ENCODE measurements at regions not wholly inside any gene's neighbourhood (a gene's known extent, or its start where the extent isn't known, plus 50 kb on each side); places are given as distances from the start of the nearest gene placed in this dataset.
"Not testable (repeated sequence)": the region's sequence is repeated elsewhere in the genome, so short reads cannot be mapped to it uniquely, and the experiment has no call there.

DNA sequence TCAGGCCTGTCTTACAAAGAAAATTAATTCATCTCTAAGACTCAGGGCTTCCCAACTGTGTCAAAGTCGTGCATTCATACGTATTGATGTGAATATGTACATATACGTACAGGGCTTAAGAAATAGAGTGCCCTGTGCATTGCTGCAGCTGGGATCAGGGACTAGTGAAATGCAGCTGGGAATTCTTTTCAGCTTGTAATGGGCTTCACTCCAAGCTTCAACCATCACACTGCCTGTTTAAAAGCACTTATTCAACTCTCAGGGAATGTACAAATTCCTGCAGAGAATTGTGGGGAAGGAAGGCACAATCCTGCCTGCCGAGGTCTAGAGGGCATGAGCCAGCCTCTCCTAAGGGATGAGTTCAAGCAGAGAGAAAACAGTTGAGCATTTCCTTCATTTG, 59.6 kb upstream of the MAN2A1 start:
- DNase-seq = no peak

DNA sequence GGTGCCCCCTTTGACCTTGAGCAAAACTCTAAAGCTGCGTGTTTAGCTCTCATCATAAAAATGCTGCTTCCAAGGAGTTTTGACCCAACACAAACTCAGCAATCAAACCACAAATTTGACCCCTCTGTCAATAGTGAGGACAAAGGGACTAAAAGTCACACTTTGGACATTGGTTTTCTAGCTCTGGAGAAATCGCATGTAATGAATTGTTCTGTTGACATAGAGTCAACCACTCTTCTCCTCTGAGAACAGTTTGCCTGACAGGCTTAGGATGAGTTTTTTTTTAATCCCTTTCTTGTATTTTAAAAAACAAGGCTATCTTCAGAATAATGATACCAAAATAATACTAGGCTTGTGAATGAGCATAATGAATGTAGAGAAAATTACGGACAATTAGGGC, 61.1 kb upstream of the MAN2A1 start:
- no peak for DNase-seq

DNA sequence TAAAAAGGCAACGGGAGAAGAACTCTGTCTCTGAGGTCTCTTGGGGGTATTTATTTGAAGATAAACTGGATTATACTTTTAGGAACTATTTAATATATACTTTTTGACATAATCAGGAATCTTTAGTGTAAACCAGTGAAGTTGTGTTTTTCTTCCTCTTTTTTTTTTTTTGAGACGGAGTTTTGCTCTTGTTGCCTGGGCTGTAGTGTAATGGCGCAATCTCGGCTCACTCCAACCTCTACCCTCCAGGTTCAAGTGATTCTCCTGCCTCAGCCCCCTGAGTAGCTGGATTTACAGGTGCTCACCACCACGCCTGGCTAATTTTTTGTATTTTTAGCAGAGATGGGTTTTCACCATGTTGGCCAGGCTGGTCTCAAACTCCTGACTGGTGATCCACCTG, 68.5 kb upstream of the MAN2A1 start:
- DNase-seq = not testable (repeated sequence)

DNA sequence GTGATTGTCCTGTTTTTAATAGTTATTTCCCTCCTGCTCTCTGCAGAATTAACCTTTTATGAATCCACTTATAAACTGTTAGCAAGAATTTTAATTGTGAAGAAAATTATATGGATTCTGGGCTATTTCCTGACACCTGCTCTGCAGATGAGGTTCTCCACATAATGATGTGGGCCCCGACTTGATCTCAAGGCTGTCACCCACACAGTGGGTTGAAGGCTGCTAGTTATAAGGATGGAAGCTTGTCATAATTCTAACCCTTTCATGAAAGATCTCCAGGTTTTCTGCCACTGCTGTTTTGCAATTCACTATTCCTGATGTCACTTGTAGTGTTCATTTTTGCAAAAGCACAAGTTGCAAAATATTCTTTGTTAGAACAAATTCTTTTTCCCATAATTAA, 69.1 kb upstream of the MAN2A1 start:
- DNase-seq = no peak

DNA sequence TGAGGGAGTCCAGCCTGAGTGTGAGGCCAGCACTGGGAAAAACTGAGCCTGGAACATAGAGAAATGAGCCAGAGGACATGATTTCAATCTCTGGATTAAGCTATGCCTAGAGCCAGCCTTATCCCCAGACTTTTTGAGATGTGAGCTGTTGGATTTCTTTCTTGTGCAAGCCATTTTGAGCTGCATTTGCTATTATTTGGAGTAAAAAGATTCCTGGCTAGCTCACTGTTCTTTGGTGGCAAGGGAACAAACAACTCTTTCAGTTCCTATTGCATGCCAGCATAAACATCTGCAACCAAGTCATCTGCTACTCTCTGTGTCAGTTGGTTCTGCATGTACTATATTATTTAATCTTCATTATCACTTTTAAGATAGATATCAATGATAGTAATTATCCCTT, 70.1 kb upstream of the MAN2A1 start:
- no peak for DNase-seq

DNA sequence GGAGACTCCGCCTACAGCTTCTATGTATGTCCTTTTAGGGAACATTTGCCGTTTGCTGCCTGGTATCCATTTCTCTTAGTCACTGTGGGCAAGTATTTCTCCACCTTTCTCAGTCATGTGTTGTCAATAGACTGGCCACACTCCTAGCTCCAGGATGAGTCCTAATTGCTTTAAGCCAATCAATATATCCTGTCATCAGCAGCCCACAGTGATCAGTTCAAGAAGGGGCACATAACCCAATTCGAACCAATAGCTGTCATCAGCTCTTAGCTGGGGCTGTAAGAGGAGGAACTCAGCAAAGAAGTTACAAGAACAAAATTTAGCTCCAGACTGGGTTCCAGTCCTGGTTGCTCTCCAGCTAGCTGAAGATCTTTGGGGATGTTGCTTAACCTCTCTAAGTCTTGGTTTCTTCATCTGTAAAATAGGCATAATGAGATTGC, 70.7 kb upstream of the MAN2A1 start:
- no peak for DNase-seq

DNA sequence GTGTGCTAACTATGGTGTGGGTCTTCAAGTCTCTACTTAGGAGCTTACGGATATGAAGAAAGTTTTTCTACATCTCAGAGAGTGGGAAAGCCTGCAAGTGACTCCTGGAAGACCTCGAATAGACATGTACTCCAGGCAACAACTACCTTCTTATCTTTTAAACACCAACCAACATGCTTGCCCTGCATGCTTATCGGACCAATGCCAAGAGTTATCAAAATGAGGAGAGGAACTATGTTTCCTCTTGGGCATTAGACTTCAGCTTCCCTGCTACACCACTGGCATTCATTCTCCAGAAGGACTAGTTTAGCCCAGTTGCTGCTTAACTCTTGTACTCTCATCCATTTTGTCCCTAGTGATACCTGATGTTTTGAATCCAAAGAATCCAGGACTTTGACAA, 74.7 kb upstream of the MAN2A1 start:
- DNase-seq = no peak

DNA sequence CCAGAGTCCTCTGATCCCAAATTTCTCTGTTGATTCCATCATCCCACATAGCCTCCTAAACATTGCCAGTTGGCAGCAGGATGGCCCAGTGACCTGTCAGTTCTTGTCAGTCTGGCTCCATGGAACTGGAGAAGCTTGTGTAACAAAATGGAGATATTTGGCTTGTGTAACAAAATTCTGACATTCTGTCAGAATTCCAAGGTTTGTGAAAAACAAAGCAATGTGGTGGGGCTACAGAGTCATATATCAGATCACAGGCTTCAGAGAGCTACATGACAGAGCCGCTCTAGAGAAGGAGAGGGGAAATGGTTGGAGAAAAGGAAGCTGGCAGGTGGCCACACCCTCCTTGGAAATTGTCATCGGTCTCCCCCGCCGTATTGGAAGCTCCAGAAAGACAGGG, 75.4 kb upstream of the MAN2A1 start:
- DNase-seq = no peak

DNA sequence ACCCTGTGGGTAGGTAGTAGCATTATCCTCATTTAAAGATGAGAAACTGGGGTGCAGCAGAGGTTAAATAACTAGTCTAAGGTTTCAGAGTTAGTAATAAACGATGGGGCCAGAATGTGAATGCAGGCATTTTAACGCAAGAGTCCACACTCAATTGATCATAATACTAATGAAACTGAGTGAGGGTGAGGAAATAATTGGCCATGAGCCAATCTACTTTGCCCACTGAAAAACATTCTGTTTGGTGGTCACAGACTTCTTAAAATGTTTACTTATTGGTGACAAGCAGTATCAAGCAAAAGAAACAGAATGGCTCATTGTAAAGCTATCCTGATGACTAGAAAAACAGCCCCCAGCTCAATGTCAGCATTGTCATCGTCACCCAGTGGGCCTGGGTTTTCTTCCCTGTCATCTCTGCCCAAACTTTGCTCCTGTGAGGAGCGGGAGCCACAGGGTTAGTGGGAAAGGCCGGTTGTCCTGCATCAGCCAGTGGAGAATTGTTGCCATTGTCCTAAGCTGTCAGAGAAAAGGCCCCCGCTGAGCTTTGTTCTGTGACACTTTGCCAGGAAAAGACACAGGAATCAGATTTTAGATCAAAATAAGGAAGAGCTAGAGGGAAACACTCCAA, 77.3 kb upstream of the MAN2A1 start:
- no peak for DNase-seq

DNA sequence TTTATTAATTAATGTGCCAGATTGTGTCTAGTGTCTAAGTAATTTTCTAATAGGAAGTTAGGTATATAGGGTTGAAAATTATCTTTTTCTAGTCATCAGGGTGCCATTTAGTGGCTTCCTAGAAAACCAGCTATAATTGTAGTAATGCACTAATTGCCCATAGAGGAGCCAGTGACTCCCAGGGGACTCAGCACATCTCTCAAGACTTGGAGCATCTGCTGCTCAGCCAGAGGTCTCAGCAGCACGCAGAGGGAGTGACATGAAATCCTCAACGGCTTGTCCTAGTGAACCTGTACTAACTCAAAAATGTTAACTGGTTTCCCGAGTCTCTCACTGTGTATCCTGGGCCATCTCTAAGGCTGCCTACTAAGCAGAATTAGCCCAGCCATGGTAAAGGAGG, 78.2 kb upstream of the MAN2A1 start:
- DNase-seq = no peak

DNA sequence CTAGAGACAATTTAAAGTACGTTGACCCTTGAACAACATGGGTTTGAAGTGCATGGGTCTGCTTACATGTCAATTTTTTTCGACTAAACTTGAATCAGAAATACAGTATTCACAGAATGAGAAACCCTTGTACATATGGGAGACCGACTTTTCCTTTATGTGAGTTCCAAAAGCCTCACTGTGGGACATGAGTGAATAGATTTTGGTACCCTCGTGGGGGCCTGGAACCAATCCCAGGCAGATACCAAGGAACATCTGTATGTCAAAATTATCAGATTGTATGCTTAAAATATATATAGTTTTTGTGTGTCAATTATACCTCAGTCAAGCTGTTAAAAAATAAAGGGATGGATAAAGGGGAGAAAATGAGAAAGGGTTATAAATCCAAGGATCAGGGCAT, 78.7 kb upstream of the MAN2A1 start:
- DNase-seq = no peak

DNA sequence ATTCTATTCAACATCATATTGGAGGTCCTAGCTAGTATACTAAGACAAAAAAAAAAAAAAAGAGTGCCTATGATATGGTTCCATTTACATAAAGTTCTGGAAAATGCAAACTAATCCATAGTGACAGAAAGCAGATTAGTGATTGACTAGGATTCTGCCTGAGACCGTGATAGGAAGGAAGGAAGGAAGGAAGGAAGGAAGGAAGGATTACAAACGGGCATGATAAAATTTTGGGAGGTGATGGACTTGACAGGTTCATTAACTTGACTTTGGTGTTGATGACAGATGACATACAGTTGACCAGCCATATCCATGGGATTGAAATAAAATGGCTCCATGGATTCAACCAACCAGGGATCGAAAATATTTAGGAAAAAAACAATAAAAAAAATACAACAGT, 79.1 kb upstream of the MAN2A1 start:
- no peak for DNase-seq

DNA sequence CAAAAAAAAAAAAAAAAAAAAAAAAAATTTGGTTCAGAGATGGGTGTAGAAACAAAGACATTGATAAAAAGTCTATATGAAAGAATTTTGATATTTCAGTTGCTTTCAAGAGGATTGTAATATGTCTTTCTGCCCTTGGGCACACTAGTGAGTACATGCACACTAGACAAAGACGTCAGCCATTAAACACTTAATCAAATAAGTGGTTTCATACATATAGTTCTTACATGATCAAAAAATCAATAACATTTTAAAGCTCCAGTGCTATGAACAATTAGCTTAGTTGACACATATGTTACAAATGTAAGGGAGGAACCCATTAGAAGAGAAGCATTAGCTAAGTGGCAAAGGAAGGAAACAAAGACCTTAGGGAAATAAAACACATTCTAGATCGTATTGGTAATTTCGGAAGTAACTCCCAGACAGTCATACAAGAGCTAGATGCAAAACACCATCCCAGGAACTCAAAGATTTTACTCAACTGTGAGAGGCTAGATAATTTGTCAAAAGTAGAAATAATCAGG, 84.5 kb upstream of the MAN2A1 start:
- no peak for DNase-seq

DNA sequence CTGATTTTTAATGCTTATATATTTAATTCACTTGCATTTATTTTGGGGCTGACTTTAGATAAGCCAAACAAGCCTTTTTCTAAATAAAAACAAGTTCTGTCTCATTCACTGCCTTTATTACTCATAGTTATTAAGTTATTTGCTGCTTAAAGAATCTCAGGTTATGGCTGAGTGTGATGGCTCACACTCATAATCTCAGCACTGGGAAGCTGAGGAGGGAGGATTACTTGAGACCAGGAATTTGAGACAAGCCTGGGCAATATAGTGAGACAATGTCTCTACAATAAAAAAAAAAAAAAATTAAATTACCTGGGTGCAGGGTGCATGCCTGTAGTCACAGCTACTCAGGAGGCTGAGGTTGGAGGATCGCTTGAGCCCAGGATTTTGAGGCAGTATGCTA, 85.0 kb upstream of the MAN2A1 start:
- no peak for DNase-seq

DNA sequence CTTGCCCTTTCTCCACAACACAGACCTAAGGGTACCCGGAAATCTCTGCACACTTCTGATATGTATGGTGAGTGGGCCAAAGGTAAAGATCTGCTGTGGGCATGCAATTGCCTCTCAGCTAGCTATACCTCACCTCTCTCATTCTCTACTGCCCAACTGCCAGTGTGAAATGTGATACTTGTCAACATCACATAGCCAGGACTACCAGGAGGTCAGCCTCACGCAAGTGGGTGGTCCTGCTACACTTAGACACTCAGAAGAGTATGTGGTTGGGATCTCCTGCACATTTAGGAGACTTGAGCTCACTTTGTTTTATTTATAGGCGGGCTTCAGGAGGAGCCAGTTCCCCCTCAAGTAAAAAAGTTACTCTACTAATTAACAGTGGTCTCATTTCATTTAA, 88.0 kb upstream of the MAN2A1 start:
- no peak for DNase-seq

DNA sequence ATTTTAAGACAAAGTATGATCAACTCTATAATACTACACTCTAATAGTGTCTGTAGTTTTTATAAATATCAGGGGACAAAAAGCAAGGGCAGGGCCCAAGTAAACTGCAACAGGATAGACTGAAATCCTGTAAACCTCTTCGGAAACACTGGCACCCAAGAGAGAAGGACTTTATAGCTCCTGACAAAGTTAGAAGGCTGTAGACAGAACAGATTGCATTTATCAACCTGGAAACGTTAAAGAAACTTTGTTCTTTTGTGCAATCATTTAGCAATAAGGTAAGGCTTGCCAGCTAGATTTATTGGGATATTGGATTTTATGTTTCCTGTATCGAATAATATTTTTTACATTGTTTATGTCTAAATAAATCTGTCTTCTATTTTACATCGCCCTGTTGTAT, 91.8 kb upstream of the MAN2A1 start:
- no peak for DNase-seq

DNA sequence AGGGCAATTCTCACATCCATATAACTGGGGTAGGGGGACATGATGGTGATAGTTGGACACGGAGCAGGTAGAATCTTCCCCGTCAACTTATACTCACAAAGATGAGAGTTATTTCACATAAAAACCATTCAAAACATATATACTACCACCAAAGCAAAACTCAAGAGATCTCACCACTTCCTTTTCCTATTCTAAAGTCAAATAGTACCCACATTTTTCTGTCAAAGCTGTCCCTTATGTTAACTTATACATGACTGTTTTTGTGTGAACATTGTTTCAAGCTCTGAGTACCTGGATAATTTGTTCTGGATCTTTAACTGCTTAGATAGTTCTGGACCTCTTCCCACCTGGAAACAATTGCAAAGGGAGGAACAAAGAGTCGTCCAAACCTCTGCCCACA, 95.5 kb upstream of the MAN2A1 start:
- no peak for DNase-seq

DNA sequence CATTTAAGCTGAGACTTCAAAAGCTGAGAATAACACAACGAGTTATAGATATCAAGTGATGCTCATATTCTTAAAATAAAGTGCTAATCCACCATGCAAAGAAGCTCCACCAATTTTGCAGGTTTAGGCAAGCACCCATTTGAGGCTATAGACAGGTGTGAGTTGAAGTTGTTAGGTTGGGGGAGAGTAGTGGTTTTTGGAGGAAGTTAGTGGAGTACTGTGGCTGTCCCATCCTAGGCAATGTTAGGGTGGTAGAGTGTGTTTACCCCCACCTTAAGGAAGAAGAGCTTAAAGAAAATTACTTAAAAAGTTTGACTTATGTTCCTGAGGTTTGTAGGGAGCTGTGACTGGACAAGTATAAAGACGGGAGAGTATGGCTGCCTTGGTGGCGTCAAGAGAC, 98.9 kb upstream of the MAN2A1 start:
- DNase-seq = no peak

DNA sequence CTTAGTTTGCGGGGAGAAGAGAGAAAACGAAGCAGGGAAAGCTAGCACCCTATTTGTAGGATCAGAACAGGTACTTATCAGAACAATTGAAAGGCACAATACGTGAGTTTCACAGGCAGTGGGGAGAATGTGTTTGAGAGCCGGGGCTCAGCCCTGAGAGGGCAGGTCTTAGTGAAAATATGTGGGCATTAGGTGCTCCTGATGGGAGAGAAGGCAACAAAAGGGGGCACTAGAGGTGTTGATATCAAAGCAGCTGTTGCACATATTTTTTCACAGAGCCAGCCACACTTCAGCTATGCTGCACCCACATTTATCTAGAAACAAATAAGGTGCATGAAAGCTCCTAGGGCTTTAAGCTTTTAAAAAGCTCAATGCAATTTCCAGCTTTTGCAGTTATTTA, 99.7 kb upstream of the MAN2A1 start:
- DNase-seq = no peak

DNA sequence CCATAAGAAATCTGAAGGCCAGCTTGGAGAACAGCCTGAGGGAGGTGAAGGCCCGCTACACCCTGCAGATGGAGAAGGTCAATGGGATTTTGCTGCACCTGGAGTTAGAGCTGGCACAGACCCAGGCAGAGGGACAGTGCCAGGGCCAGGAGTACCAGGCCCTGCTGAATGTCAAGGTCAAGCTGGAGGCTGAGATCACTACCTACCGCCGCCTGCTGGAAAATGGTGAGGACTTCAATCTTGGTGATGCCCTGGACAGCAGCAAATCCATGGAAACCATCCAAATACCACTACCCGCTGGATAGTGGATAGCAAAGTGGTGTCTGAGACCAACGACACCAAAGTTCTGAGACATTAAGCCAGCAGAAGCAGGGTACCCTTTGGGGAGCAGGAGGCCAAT, 100.5 kb upstream of the MAN2A1 start:
- peak; percentile 11 for DNase-seq

DNA sequence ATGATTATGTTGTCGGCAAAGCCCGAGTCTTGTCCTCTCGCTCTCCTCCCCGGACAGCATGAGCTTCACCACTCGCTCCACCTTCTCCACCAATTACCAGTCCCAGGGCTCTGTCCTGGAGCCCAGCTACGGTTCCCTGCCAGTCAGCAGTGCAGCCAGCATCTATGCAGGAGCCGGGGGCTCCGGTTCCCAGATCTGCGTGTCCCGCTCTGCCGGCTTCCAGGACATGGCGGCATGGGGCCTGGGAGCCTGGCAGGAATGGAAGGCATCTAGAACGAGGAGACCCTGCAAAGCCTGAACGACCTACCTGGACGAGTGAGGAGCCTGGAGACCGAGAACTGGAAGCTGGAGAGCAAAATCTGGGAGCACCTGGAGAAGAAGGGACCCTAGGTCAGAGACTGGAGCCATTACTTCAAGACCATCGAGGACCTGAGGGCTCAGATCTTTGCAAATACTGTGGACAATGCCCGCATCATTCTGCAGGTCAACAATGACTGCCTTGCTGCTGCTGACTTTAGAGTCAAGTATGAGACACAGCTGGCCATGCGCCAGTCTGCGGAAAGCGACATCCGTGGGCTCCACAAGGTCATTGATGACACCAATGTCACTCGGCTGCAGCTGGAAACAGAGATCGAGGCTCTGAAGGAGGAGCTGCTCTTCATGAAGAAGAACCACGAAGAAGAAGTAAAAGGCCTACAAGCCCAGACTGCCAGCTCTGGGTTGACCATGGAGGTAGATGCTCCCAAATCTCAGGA, 101.3 kb upstream of the MAN2A1 start:
- DNase-seq = no peak

DNA sequence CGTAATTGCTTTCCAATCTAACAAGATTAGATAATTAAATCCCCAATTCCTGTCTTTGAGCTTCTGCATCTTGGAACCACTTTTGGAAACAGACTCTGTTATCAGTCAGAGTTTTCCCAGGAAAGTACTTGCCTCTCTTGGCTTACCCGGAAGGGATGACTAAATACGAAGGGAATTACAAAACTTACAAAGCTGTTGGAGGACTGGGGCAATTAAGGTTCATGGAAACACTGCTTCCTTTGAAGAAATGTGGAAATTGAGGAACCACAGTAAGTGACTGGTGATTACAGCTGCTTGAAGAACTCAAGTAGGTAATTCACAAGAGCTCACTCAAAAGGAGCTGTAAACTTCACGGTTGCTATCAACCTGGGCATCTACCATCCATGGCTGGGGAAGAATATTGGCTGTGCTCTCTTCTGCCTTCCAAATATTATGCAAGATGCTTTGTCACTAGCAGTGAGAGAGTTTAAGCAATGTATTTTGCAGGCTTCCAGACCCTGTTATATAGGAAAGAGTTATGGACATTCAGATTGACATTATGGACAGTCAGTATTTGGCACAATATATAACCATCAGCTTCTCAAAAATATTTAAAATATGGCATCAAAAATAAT, 104.6 kb upstream of the MAN2A1 start:
- no peak for DNase-seq

DNA sequence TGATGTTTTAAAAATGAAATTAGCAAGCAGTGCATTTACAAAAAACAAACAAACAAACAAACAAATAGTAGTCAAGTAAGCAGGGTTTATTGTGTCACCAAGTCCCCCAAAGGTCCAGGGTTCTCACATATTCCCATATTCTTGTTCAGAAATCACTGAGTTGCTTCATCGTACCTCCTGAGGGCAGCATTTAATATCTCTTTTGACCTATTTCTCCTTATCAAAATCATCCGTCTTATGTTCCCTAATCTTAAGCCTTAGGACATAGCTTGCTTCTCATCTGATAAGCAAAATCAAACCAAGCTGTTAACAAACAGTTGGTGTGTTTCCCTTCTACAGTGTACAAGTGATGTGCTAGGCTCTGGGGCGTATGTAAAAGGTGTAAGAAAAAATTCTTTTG, 109.5 kb upstream of the MAN2A1 start:
- no peak for DNase-seq

DNA sequence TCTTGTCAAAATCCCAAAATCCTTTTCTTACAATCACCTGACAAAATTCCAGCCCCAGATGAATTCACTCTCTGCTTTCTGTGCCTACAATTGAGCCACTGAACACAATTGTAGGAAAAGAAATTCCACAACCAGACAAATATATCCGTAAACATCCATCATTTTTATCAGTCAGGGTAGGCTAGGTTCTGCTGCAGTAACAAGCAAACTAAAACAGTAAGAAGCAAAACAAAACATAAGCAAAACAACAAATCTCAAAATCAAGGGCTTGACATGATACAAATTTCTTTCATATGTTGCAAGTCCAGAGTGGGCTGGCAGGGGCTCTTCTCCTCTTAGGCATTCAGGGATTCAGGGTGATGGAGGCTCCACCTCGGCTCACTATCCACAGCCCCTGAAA, 114.2 kb upstream of the MAN2A1 start:
- DNase-seq = no peak

Measured in DMS53 (cell line).